Spleen (tissue), 7 donors: ENCODE measurements at regions not wholly inside any gene's neighbourhood (a gene's known extent, or its start where the extent isn't known, plus 50 kb on each side); places are given as distances from the start of the nearest gene placed in this dataset.
A peak's percentile ranks its signal among the peaks of the same experiment; 100 is the strongest.

Experiments used
- CTCF ChIP-seq, 11 experiments: fragments of 200-600 bp in 7 of 11; fragments of 450-650 bp in 4 of 11; sonication (generic) in 4 of 11; IDR thresholded peaks in 8 of 11; conservative IDR thresholded peaks in 3 of 11; 1 replicate in 7 of 11; 2 replicates in 4 of 11; pipeline versions ENCODE4 v1.4.0 to v1.8.0; 2016 to 2021; ENCODE audit warnings: antibody characterized with exemption in 11 of 11, inconsistent platforms in 4 of 11, mild to moderate bottlenecking in 1 of 11
- POLR2A ChIP-seq, 3 donors: fragments of 450-650 bp; IDR thresholded peaks; one replicate each; pipeline ENCODE4 v1.5.1; 2017; ENCODE audit warnings: antibody characterized with exemption in 3 of 3, mild to moderate bottlenecking in 1 of 3
- donor health status: DM: no; HTN: no; CAD: no; lungs with moderate emphysema.
- donor health status: DM: no; HTN: no; CAD: no.
- donor health status: DM: no; HTN: no; CAD: no.

- TF ChIP-seq POLR2A (IDR thresholded peaks at IDR 0.05) (no peak), CTCF (IDR thresholded peaks at IDR 0.05 in 8 of 11, conservative IDR thresholded peaks at IDR 0.05 in 3 of 11) (peak in 2 of 11 experiments; percentile 26 to 34)
These were observed 172.2 kb downstream of the OLFM4 start for GRCh38 chr13:53200498-53201453.
